HepG2 (cell line): ENCODE measurements at regions not wholly inside any gene's neighbourhood (a gene's known extent, or its start where the extent isn't known, plus 50 kb on each side); places are given as distances from the start of the nearest gene placed in this dataset.

Source experiments
- BCL6 ChIP-seq: IDR thresholded peaks from 2 replicates; pipeline ENCODE4 v1.6.1; 2016; ENCODE audit warnings: missing genetic modification reagents, missing compliant biosample characterization
- NFYB ChIP-seq: sonication (generic); formaldehyde crosslinking; IDR thresholded peaks from 2 replicates; pipeline ENCODE4 v1.4.0; 2020; ENCODE audit warnings: missing genetic modification reagents
- POLR2A ChIP-seq, 2 experiments: IDR thresholded peaks; 2 replicates each; pipeline ENCODE4 v1.6.1; 2011; ENCODE audit warnings: low read depth in 2 of 2, low read length in 2 of 2, mild to moderate bottlenecking in 1 of 2, moderate library complexity in 1 of 2; ENCODE audit not compliant: insufficient read depth in 1 of 2
- RAD51 ChIP-seq: fragments of 450-650 bp; IDR thresholded peaks from 2 replicates; pipeline ENCODE4 v1.6.1; 2016; ENCODE audit warnings: borderline replicate concordance
- ZFP36 ChIP-seq: fragments of 150-350 bp; IDR thresholded peaks from 2 replicates; pipeline ENCODE4 v1.6.1; 2018; ENCODE audit warnings: borderline replicate concordance, low read length, low read depth; ENCODE audit not compliant: partially characterized antibody
- ZNF335 ChIP-seq: sonication (generic); formaldehyde crosslinking; IDR thresholded peaks from 2 replicates; pipeline ENCODE4 v1.4.0; 2020; ENCODE audit warnings: missing genetic modification reagents
- ZSCAN9 ChIP-seq: IDR thresholded peaks from 2 replicates; pipeline ENCODE4 v1.6.1; 2016; ENCODE audit warnings: borderline replicate concordance
- TF ChIP-seq, protein P1 (sequence below): sonication (generic); formaldehyde crosslinking; IDR thresholded peaks from 2 replicates; pipeline ENCODE4 v1.5.0; 2020; ENCODE audit warnings: mild to moderate bottlenecking, missing genetic modification reagents, moderate library complexity
- TF ChIP-seq, protein P2 (sequence below): sonication (generic); formaldehyde crosslinking; IDR thresholded peaks from 2 replicates; pipeline ENCODE4 v1.4.0; 2020; ENCODE audit warnings: missing genetic modification reagents
- TF ChIP-seq, protein P3 (sequence below): sonication (generic); formaldehyde crosslinking; IDR thresholded peaks from 2 replicates; pipeline ENCODE4 v1.4.0; 2020; ENCODE audit warnings: mild to moderate bottlenecking, missing genetic modification reagents, borderline replicate concordance
- TF ChIP-seq, protein P4 (sequence below), 2 experiments: fragments of 450-650 bp in 1 of 2; sonication (generic) in 1 of 2; formaldehyde crosslinking in 1 of 2; IDR thresholded peaks; 2 replicates each; pipeline versions ENCODE4 v1.6.1 to v1.8.0; 2016 to 2022; ENCODE audit warnings: antibody characterized with exemption in 1 of 2, mild to moderate bottlenecking in 1 of 2, missing genetic modification reagents in 1 of 2

DNA sequence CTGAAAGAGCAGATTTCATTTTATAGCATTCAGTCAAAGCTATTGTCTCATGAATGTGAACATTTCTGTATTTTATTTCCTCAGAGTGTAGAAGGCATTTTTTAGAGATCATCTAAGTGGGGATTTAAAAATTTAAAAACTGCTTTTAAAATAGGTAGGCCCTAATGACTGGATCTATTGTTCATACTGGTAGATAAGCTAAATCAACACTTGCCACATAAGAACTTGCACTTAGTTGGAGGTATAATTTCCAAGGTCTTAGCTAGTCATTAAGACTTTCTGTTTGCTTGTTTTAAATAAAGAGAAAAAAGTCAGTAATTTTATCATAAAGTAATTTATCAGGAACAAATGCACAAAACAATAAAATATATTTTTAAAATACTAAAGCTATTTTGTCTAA lies 75.2 kb upstream of the LMO3 start:
- TF ChIP-seq, protein P1, sequence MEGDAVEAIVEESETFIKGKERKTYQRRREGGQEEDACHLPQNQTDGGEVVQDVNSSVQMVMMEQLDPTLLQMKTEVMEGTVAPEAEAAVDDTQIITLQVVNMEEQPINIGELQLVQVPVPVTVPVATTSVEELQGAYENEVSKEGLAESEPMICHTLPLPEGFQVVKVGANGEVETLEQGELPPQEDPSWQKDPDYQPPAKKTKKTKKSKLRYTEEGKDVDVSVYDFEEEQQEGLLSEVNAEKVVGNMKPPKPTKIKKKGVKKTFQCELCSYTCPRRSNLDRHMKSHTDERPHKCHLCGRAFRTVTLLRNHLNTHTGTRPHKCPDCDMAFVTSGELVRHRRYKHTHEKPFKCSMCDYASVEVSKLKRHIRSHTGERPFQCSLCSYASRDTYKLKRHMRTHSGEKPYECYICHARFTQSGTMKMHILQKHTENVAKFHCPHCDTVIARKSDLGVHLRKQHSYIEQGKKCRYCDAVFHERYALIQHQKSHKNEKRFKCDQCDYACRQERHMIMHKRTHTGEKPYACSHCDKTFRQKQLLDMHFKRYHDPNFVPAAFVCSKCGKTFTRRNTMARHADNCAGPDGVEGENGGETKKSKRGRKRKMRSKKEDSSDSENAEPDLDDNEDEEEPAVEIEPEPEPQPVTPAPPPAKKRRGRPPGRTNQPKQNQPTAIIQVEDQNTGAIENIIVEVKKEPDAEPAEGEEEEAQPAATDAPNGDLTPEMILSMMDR (CRISPR knock-in tag) = no peak
- no peak for TF ChIP-seq ZSCAN9 (CRISPR knock-in tag)
- TF ChIP-seq POLR2A (IDR thresholded peaks at IDR 0.05; ENCODE audit: insufficient read depth in 1 of 2, low read depth in 2 of 2, low read length in 2 of 2) = no peak
- no peak for TF ChIP-seq NFYB (CRISPR knock-in tag)
- no peak for TF ChIP-seq ZFP36
- TF ChIP-seq RAD51 = no peak
- no peak for TF ChIP-seq ZNF335 (CRISPR knock-in tag)
- TF ChIP-seq, protein P2, sequence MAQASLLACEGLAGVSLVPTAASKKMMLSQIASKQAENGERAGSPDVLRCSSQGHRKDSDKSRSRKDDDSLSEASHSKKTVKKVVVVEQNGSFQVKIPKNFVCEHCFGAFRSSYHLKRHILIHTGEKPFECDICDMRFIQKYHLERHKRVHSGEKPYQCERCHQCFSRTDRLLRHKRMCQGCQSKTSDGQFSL (CRISPR knock-in tag) = no peak
- TF ChIP-seq, protein P3, sequence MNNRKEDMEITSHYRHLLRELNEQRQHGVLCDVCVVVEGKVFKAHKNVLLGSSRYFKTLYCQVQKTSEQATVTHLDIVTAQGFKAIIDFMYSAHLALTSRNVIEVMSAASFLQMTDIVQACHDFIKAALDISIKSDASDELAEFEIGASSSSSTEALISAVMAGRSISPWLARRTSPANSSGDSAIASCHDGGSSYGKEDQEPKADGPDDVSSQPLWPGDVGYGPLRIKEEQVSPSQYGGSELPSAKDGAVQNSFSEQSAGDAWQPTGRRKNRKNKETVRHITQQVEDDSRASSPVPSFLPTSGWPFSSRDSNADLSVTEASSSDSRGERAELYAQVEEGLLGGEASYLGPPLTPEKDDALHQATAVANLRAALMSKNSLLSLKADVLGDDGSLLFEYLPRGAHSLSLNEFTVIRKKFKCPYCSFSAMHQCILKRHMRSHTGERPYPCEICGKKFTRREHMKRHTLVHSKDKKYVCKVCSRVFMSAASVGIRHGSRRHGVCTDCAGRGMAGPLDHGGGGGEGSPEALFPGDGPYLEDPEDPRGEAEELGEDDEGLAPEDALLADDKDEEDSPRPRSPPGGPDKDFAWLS (CRISPR knock-in tag) = no peak
- TF ChIP-seq, protein P4, sequence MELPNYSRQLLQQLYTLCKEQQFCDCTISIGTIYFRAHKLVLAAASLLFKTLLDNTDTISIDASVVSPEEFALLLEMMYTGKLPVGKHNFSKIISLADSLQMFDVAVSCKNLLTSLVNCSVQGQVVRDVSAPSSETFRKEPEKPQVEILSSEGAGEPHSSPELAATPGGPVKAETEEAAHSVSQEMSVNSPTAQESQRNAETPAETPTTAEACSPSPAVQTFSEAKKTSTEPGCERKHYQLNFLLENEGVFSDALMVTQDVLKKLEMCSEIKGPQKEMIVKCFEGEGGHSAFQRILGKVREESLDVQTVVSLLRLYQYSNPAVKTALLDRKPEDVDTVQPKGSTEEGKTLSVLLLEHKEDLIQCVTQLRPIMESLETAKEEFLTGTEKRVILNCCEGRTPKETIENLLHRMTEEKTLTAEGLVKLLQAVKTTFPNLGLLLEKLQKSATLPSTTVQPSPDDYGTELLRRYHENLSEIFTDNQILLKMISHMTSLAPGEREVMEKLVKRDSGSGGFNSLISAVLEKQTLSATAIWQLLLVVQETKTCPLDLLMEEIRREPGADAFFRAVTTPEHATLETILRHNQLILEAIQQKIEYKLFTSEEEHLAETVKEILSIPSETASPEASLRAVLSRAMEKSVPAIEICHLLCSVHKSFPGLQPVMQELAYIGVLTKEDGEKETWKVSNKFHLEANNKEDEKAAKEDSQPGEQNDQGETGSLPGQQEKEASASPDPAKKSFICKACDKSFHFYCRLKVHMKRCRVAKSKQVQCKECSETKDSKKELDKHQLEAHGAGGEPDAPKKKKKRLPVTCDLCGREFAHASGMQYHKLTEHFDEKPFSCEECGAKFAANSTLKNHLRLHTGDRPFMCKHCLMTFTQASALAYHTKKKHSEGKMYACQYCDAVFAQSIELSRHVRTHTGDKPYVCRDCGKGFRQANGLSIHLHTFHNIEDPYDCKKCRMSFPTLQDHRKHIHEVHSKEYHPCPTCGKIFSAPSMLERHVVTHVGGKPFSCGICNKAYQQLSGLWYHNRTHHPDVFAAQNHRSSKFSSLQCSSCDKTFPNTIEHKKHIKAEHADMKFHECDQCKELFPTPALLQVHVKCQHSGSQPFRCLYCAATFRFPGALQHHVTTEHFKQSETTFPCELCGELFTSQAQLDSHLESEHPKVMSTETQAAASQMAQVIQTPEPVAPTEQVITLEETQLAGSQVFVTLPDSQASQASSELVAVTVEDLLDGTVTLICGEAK (IDR thresholded peaks at IDR 0.05) = no peak
- TF ChIP-seq, protein P4 (CRISPR knock-in tag; IDR thresholded peaks at IDR 0.05) = no peak
- no peak for TF ChIP-seq BCL6
